PC-9 (cell line): ENCODE measurements at regions not wholly inside any gene's neighbourhood (a gene's known extent, or its start where the extent isn't known, plus 50 kb on each side); places are given as distances from the start of the nearest gene placed in this dataset.
A peak's percentile ranks its signal among the peaks of the same experiment; 100 is the strongest.

ENCODE experiments used
- BruUV-seq: library from RNA; stranded (reverse); fragments of 400-500 nt; replicated peaks from 2 replicates; lab custom pipeline; 2021; lab: Mats Ljungman, UMichigan
- CTCF ChIA-PET: fragments of 300-600 bp; sonication (Branson Sonifier 250); formaldehyde crosslinking; loops from one replicate; lab custom pipeline; 2022; ENCODE audit warnings: antibody characterized with exemption; lab: Charles Lee
- POLR2A ChIA-PET: fragments of 300-600 bp; sonication (Branson Sonifier 250); formaldehyde crosslinking; loops from one replicate; lab custom pipeline; 2022; ENCODE audit warnings: antibody characterized with exemption; ENCODE audit not compliant: unreplicated experiment; lab: Charles Lee
- DNase-seq, 2 experiments: peaks; one replicate each; pipeline versions ENCODE4 v3.0.0 to v3.0.0-alpha.2; 2015 to 2022; ENCODE audit warnings: mixed read lengths in 1 of 2
- H2AFZ ChIP-seq: fragments of 200-600 bp; sonication (generic); 2 replicates; pipeline ENCODE4 v1.8.1; 2017; ENCODE audit warnings: antibody characterized with exemption
- H3F3A ChIP-seq: fragments of 200-600 bp; sonication (generic); 2 replicates; pipeline ENCODE4 v1.8.1; 2017; ENCODE audit warnings: antibody characterized with exemption, mild to moderate bottlenecking, low read depth; ENCODE audit not compliant: insufficient read depth
- H3K27ac ChIP-seq: fragments of 200-600 bp; sonication (generic); 2 replicates; pipeline ENCODE4 v1.6.1; 2016; ENCODE audit warnings: mixed run types
- H3K27me3 ChIP-seq: fragments of 200-600 bp; sonication (generic); 2 replicates; pipeline ENCODE4 v1.6.1; 2016; ENCODE audit warnings: low read depth, mixed run types; ENCODE audit not compliant: insufficient read depth
- H3K36me3 ChIP-seq: fragments of 200-600 bp; sonication (generic); 2 replicates; pipeline ENCODE4 v1.6.1; 2016; ENCODE audit warnings: low read depth, mixed run types
- H3K4me1 ChIP-seq: fragments of 200-600 bp; sonication (generic); replicated peaks from 2 replicates; pipeline ENCODE4 v1.6.1; 2016; ENCODE audit warnings: mixed run types; ENCODE audit not compliant: insufficient read depth
- H3K4me2 ChIP-seq: fragments of 200-600 bp; sonication (generic); 2 replicates; pipeline ENCODE4 v1.6.1; 2017; ENCODE audit warnings: mixed run types
- H3K4me3 ChIP-seq: fragments of 200-600 bp; sonication (generic); 2 replicates; pipeline ENCODE4 v1.6.1; 2016; ENCODE audit warnings: mixed run types
- H3K79me2 ChIP-seq: fragments of 200-600 bp; sonication (generic); 2 replicates; pipeline ENCODE4 v1.6.1; 2017; ENCODE audit warnings: low read depth, mixed run types
- H3K9me2 ChIP-seq: fragments of 200-600 bp; sonication (generic); 2 replicates; pipeline ENCODE4 v1.8.1; 2017; ENCODE audit warnings: mild to moderate bottlenecking; ENCODE audit not compliant: insufficient read depth
- H3K9me3 ChIP-seq: fragments of 200-600 bp; sonication (generic); 2 replicates; pipeline ENCODE4 v1.8.1; 2016; ENCODE audit warnings: low read depth; ENCODE audit not compliant: insufficient read depth
- H4K20me1 ChIP-seq: fragments of 200-600 bp; sonication (generic); 2 replicates; pipeline ENCODE4 v1.8.1; 2017; ENCODE audit not compliant: insufficient read depth
- CTCF ChIP-seq: fragments of 200-600 bp; sonication (generic); conservative IDR thresholded peaks from 2 replicates; pipeline ENCODE4 v1.6.1; 2017; ENCODE audit warnings: mixed run types, antibody characterized with exemption, mild to moderate bottlenecking, moderate library complexity
- EZH2 ChIP-seq: fragments of 200-600 bp; sonication (generic); IDR thresholded peaks from 2 replicates; pipeline ENCODE4 v1.8.0; 2017; ENCODE audit warnings: antibody characterized with exemption, low read depth
- intact Hi-C: fragments of 100-400 bp; cut with micrococcal nuclease; formaldehyde crosslinking; loops from one replicate; pipeline ENCODE4 v1.10.0; 2022; ENCODE audit not compliant: unreplicated experiment

GRCh38 chr7:130896898-130897514, 163.0 kb upstream of the KLF14 start:
- Histone ChIP-seq H3K9me3 (no peaks in the 10 kb centered on the region), H3K4me2 (peak overlapping the region; percentile 67), H3K9me2 (no peaks in the 10 kb centered on the region), H3F3A (peaks cover 98% of the 10 kb centered on the region), H3K27me3 (no peaks in the 10 kb centered on the region), H2AFZ (no peak overlapping the region), H3K27ac (peak overlapping the region; percentile 99), H4K20me1 (peaks cover 88% of the 10 kb centered on the region), H3K79me2 (peaks cover 98% of the 10 kb centered on the region), H3K36me3 (peaks cover 74% of the 10 kb centered on the region), H3K4me1 (peaks cover 97% of the 10 kb centered on the region), H3K4me3 (no peak overlapping the region)
- ChIA-PET CTCF (interaction anchor here (0.6 to 2.3 kb wide), 20 partner anchors 9 to 756 kb away, joined by 3 to 17 read pairs (median 6); no protein-coding TSS in a partner anchor), POLR2A (interaction anchor here (0.6 to 0.7 kb wide), 2 partner anchors 17 to 21 kb away, joined by 3 read pairs; no protein-coding TSS in a partner anchor)
- no TSS peak for BruUV-seq
- TF ChIP-seq EZH2 (no peak), CTCF (peak; percentile 60)
- intact Hi-C loops: loop anchor here (1.0 to 10.0 kb wide), 4 partner anchors 110 to 758 kb away; no protein-coding TSS in a partner anchor
- peak; percentile 50 to 66 for DNase-seq

GRCh38 chr7:130897515-130898419, 163.8 kb upstream of the KLF14 start:
- Histone ChIP-seq H3K4me3 (no peak overlapping the region), H3K4me2 (peak overlapping the region; percentile 67; the same call in 1 of the 2 replicates), H3K9me2 (no peaks in the 10 kb centered on the region), H3K79me2 (peaks cover 100% of the 10 kb centered on the region), H3K27me3 (no peaks in the 10 kb centered on the region), H3F3A (peaks cover 100% of the 10 kb centered on the region), H3K27ac (peak overlapping the region; percentile 99), H3K4me1 (peaks cover 100% of the 10 kb centered on the region), H2AFZ (no peak overlapping the region), H4K20me1 (peaks cover 89% of the 10 kb centered on the region), H3K9me3 (no peaks in the 10 kb centered on the region), H3K36me3 (peaks cover 78% of the 10 kb centered on the region)
- intact Hi-C loops: loop anchor here (1.0 to 10.0 kb wide), 4 partner anchors 110 to 757 kb away; no protein-coding TSS in a partner anchor
- ChIA-PET POLR2A (no interaction called here), CTCF (interaction anchor here (0.5 to 2.3 kb wide), 16 partner anchors 9 to 755 kb away, joined by 3 to 17 read pairs (median 6); no protein-coding TSS in a partner anchor)
- DNase-seq: peak in 1 of 2 experiments; percentile 76
- TF ChIP-seq EZH2: no peak
- TF ChIP-seq CTCF: no peak
- no TSS peak for BruUV-seq

- peak overlapping the region; percentile 99 for H3K27ac ChIP-seq
- BruUV-seq: no TSS peak
These were observed 165.1 kb upstream of the KLF14 start for GRCh38 chr7:130899071-130899560.

More at GRCh38 chr7:130899071-130899560, 165.1 kb upstream of the KLF14 start:
- H3K79me2 ChIP-seq: peaks cover 99% of the 10 kb centered on the region
- peaks cover 99% of the 10 kb centered on the region for H3F3A ChIP-seq
- H3K27me3 ChIP-seq: no peaks in the 10 kb centered on the region
- peaks cover 78% of the 10 kb centered on the region for H3K36me3 ChIP-seq
- POLR2A ChIA-PET: no interaction called here
- no peak overlapping the region for H2AFZ ChIP-seq
- intact Hi-C loops: loop anchor here (10.0 kb wide), 3 partner anchors 526 to 756 kb away; no protein-coding TSS in a partner anchor
- H3K9me3 ChIP-seq: no peaks in the 10 kb centered on the region
- no peak for DNase-seq
- H3K9me2 ChIP-seq: no peaks in the 10 kb centered on the region
- H4K20me1 ChIP-seq: peaks cover 79% of the 10 kb centered on the region
- H3K4me3 ChIP-seq: no peak overlapping the region
- CTCF ChIA-PET: interaction anchor here (0.6 kb wide), 1 partner anchor 61 kb away, joined by 7 read pairs; no protein-coding TSS in a partner anchor
- no peak for TF ChIP-seq CTCF
- peaks cover 99% of the 10 kb centered on the region for H3K4me1 ChIP-seq
- H3K4me2 ChIP-seq: peak overlapping the region; percentile 75; the same call in 1 of the 2 replicates
